ENCODE measurements at regions not wholly inside any gene's neighbourhood (a gene's known extent, or its start where the extent isn't known, plus 50 kb on each side); places are given as distances from the start of the nearest gene placed in this dataset.

GRCh38 chr1:235022981-235023710 is 105.5 kb downstream of the TOMM20 start:
- TF ChIP-seq USF1 (IDR thresholded peaks at IDR 0.05) (no peak), YY1 (IDR thresholded peaks at IDR 0.05; ENCODE audit: low read depth) (no peak), NFIC (IDR thresholded peaks at IDR 0.05) (no peak), TEAD4 (IDR thresholded peaks at IDR 0.05) (no peak), FOXM1 (IDR thresholded peaks at IDR 0.05; ENCODE audit: borderline replicate concordance, low read depth) (no peak), TAF1 (IDR thresholded peaks at IDR 0.05; ENCODE audit: low read depth) (no peak), REST (IDR thresholded peaks at IDR 0.05; ENCODE audit: low read depth) (no peak), RAD21 (IDR thresholded peaks at IDR 0.05; ENCODE audit: low read depth) (no peak), EP300 (IDR thresholded peaks at IDR 0.05; ENCODE audit: borderline replicate concordance) (no peak), CREB1 (IDR thresholded peaks at IDR 0.05; ENCODE audit: low read depth) (no peak), MAX (IDR thresholded peaks at IDR 0.05) (no peak), CEBPB (IDR thresholded peaks at IDR 0.05) (no peak), TCF12 (IDR thresholded peaks at IDR 0.05; ENCODE audit: low read depth) (no peak), EGR1 (IDR thresholded peaks at IDR 0.05) (no peak), ZBTB7A (IDR thresholded peaks at IDR 0.05; ENCODE audit: low read depth) (no peak)

GRCh38 chr1:235022341-235022980 is 106.2 kb downstream of the TOMM20 start:
- TF ChIP-seq CREB1 (IDR thresholded peaks at IDR 0.05; ENCODE audit: low read depth) = no peak
- TF ChIP-seq EP300 (IDR thresholded peaks at IDR 0.05; ENCODE audit: borderline replicate concordance) = no peak
- TF ChIP-seq TEAD4 (IDR thresholded peaks at IDR 0.05) = no peak
- no peak for TF ChIP-seq NFIC (IDR thresholded peaks at IDR 0.05)
- no peak for TF ChIP-seq RAD21 (IDR thresholded peaks at IDR 0.05; ENCODE audit: low read depth)
- no peak for TF ChIP-seq USF1 (IDR thresholded peaks at IDR 0.05)
- no peak for TF ChIP-seq CEBPB (IDR thresholded peaks at IDR 0.05)
- no peak for TF ChIP-seq REST (IDR thresholded peaks at IDR 0.05; ENCODE audit: low read depth)
- TF ChIP-seq TAF1 (IDR thresholded peaks at IDR 0.05; ENCODE audit: low read depth) = no peak
- no peak for TF ChIP-seq MAX (IDR thresholded peaks at IDR 0.05)
- TF ChIP-seq ZBTB7A (IDR thresholded peaks at IDR 0.05; ENCODE audit: low read depth) = no peak
- TF ChIP-seq YY1 (IDR thresholded peaks at IDR 0.05; ENCODE audit: low read depth) = no peak

- TF ChIP-seq TCF12 (IDR thresholded peaks at IDR 0.05; ENCODE audit: low read depth) (no peak), CEBPB (IDR thresholded peaks at IDR 0.05) (no peak), RAD21 (IDR thresholded peaks at IDR 0.05; ENCODE audit: low read depth) (no peak), TEAD4 (IDR thresholded peaks at IDR 0.05) (no peak), EGR1 (IDR thresholded peaks at IDR 0.05) (no peak), TAF1 (IDR thresholded peaks at IDR 0.05; ENCODE audit: low read depth) (no peak), FOXM1 (IDR thresholded peaks at IDR 0.05; ENCODE audit: borderline replicate concordance, low read depth) (no peak), ZBTB7A (IDR thresholded peaks at IDR 0.05; ENCODE audit: low read depth) (no peak), REST (IDR thresholded peaks at IDR 0.05; ENCODE audit: low read depth) (no peak), MAX (IDR thresholded peaks at IDR 0.05) (no peak), EP300 (IDR thresholded peaks at IDR 0.05; ENCODE audit: borderline replicate concordance) (no peak), YY1 (IDR thresholded peaks at IDR 0.05; ENCODE audit: low read depth) (no peak)
Observed at GRCh38 chr1:235021815-235022214, 106.8 kb downstream of the TOMM20 start.
